ENCODE measurements at regions not wholly inside any gene's neighbourhood (a gene's known extent, or its start where the extent isn't known, plus 50 kb on each side); places are given as distances from the start of the nearest gene placed in this dataset.

- no peak overlapping the region for H3K27ac Mint-ChIP-seq (ENCODE audit: low read depth, unreplicated experiment)
- DNase-seq (ENCODE audit: unreplicated experiment), result no peak
- TF ChIP-seq, protein P1, sequence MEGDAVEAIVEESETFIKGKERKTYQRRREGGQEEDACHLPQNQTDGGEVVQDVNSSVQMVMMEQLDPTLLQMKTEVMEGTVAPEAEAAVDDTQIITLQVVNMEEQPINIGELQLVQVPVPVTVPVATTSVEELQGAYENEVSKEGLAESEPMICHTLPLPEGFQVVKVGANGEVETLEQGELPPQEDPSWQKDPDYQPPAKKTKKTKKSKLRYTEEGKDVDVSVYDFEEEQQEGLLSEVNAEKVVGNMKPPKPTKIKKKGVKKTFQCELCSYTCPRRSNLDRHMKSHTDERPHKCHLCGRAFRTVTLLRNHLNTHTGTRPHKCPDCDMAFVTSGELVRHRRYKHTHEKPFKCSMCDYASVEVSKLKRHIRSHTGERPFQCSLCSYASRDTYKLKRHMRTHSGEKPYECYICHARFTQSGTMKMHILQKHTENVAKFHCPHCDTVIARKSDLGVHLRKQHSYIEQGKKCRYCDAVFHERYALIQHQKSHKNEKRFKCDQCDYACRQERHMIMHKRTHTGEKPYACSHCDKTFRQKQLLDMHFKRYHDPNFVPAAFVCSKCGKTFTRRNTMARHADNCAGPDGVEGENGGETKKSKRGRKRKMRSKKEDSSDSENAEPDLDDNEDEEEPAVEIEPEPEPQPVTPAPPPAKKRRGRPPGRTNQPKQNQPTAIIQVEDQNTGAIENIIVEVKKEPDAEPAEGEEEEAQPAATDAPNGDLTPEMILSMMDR (IDR thresholded peaks at IDR 0.05; ENCODE audit: unreplicated experiment), result no peak
- H3K9me3 Mint-ChIP-seq (ENCODE audit: unreplicated experiment), result peaks cover 9% of the 10 kb centered on the region
- CTCF ChIA-PET, result no interaction called here
- peaks cover 4% of the 10 kb centered on the region for H3K4me1 Mint-ChIP-seq (ENCODE audit: insufficient read depth, unreplicated experiment)
- H3K27me3 Mint-ChIP-seq (ENCODE audit: insufficient read depth, unreplicated experiment), result no peaks in the 10 kb centered on the region
- POLR2A ChIA-PET, result no interaction called here
- no peaks in the 10 kb centered on the region for H3K36me3 Mint-ChIP-seq (ENCODE audit: insufficient read depth, unreplicated experiment)
- intact Hi-C loops (cut with micrococcal nuclease), result no loop called here
- no peak overlapping the region for H3K4me3 Mint-ChIP-seq (ENCODE audit: unreplicated experiment)
- no TSS peak for BruUV-seq (replicated peaks)
Measured at GRCh38 chr4:63459329-63459728, 949.9 kb downstream of the TECRL start.

DNA sequence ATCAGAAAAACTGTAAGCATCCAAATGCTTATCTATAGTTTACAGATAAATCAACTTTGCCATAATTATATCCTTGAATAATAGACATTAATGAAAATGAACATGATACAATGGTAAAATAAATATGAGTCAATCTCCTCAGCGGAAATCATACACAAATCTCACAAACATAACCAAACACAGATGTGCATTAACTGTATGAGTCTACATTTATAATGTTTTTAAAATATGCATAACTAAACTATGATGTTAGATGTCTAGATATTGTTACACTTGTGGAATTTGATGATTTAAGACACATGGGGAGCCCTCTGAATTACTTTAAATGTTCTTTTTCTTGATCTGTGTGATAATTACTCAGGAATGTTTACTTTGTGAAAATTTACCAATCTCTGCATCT is 951.2 kb downstream of the TECRL start:
- H3K4me3 Mint-ChIP-seq (ENCODE audit: unreplicated experiment), result no peak overlapping the region
- no peak for DNase-seq (ENCODE audit: unreplicated experiment)
- BruUV-seq (replicated peaks), result no TSS peak
- H3K9me3 Mint-ChIP-seq (ENCODE audit: unreplicated experiment), result peaks cover 9% of the 10 kb centered on the region
- ChIA-PET CTCF (no interaction called here), POLR2A (no interaction called here)
- H3K27ac Mint-ChIP-seq (ENCODE audit: low read depth, unreplicated experiment), result no peak overlapping the region
- peaks cover 4% of the 10 kb centered on the region for H3K4me1 Mint-ChIP-seq (ENCODE audit: insufficient read depth, unreplicated experiment)
- H3K36me3 Mint-ChIP-seq (ENCODE audit: insufficient read depth, unreplicated experiment), result no peaks in the 10 kb centered on the region
- TF ChIP-seq, protein P1 (IDR thresholded peaks at IDR 0.05; ENCODE audit: unreplicated experiment), result no peak
- intact Hi-C loops (cut with micrococcal nuclease), result no loop called here
- no peaks in the 10 kb centered on the region for H3K27me3 Mint-ChIP-seq (ENCODE audit: insufficient read depth, unreplicated experiment)

GRCh38 chr4:63440236-63440635 is 969.0 kb downstream of the TECRL start:
- intact Hi-C loops (cut with micrococcal nuclease), result no loop called here
- Mint-ChIP-seq H3K9me3 (ENCODE audit: unreplicated experiment) (peaks cover 5% of the 10 kb centered on the region), H3K27me3 (ENCODE audit: insufficient read depth, unreplicated experiment) (no peaks in the 10 kb centered on the region), H3K27ac (ENCODE audit: low read depth, unreplicated experiment) (no peak overlapping the region), H3K36me3 (ENCODE audit: insufficient read depth, unreplicated experiment) (peaks cover 7% of the 10 kb centered on the region), H3K4me1 (ENCODE audit: insufficient read depth, unreplicated experiment) (no peaks in the 10 kb centered on the region), H3K4me3 (ENCODE audit: unreplicated experiment) (no peak overlapping the region)
- CTCF ChIA-PET, result interaction anchor here (0.7 kb wide), 1 partner anchor 65 kb away, joined by 3 read pairs; no protein-coding TSS in a partner anchor
- POLR2A ChIA-PET, result no interaction called here
- no peak for DNase-seq (ENCODE audit: unreplicated experiment)
- TF ChIP-seq, protein P1 (IDR thresholded peaks at IDR 0.05; ENCODE audit: unreplicated experiment), result no peak
- no TSS peak for BruUV-seq (replicated peaks)

- Mint-ChIP-seq H3K27me3 (ENCODE audit: insufficient read depth, unreplicated experiment) (no peaks in the 10 kb centered on the region), H3K27ac (ENCODE audit: low read depth, unreplicated experiment) (no peak overlapping the region), H3K4me3 (ENCODE audit: unreplicated experiment) (no peak overlapping the region), H3K36me3 (ENCODE audit: insufficient read depth, unreplicated experiment) (no peaks in the 10 kb centered on the region), H3K4me1 (ENCODE audit: insufficient read depth, unreplicated experiment) (peaks cover 5% of the 10 kb centered on the region), H3K9me3 (ENCODE audit: unreplicated experiment) (no peaks in the 10 kb centered on the region)
- DNase-seq (ENCODE audit: unreplicated experiment), result peak; percentile 14
- intact Hi-C loops (cut with micrococcal nuclease), result no loop called here
- no TSS peak for BruUV-seq (replicated peaks)
- ChIA-PET CTCF (no interaction called here), POLR2A (no interaction called here)
- TF ChIP-seq, protein P1 (IDR thresholded peaks at IDR 0.05; ENCODE audit: unreplicated experiment), result no peak
Measured at GRCh38 chr4:63430105-63430504, 979.1 kb downstream of the TECRL start.

All from MCF 10A (cell line).